Gastrocnemius medialis (tissue), 4 donors: ENCODE measurements at regions not wholly inside any gene's neighbourhood (a gene's known extent, or its start where the extent isn't known, plus 50 kb on each side); places are given as distances from the start of the nearest gene placed in this dataset.

Experiments
- POLR2A ChIP-seq, 2 donors: fragments of 450-650 bp; IDR thresholded peaks; one replicate each; pipeline ENCODE4 v1.6.1; 2017; ENCODE audit warnings: antibody characterized with exemption in 2 of 2, mild to moderate bottlenecking in 2 of 2, moderate library complexity in 2 of 2
- TF ChIP-seq, protein P1 (sequence below), 5 experiments: fragments of 450-650 bp in 3 of 5; fragments of 200-600 bp in 2 of 5; sonication (generic) in 2 of 5; IDR thresholded peaks in 4 of 5; conservative IDR thresholded peaks in 1 of 5; 1 replicate in 4 of 5; 2 replicates in 1 of 5; pipeline ENCODE4 v1.5.1; 2016 to 2019; ENCODE audit warnings: antibody characterized with exemption in 5 of 5, mild to moderate bottlenecking in 3 of 5, moderate library complexity in 3 of 5

DNA sequence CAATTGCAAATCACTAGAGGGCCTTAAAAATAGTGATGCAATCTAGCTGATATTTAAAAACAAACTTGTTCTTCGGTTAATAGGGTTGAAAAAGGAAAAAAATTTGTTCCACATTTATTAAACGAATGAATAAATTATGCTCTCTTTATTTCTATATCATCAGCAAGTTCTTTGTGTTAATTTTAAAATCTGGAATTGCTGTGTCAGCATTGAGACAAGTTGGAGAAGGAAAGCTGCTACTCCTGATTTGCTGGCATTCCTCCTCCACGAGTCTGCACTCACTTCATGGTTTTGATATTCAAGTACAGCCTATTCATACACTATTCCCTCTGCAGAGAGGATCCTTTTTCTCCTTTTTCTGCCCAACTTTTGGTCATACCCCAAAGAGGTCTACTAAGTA is 117.6 kb downstream of the MRPL39 start:
- TF ChIP-seq, protein P1, sequence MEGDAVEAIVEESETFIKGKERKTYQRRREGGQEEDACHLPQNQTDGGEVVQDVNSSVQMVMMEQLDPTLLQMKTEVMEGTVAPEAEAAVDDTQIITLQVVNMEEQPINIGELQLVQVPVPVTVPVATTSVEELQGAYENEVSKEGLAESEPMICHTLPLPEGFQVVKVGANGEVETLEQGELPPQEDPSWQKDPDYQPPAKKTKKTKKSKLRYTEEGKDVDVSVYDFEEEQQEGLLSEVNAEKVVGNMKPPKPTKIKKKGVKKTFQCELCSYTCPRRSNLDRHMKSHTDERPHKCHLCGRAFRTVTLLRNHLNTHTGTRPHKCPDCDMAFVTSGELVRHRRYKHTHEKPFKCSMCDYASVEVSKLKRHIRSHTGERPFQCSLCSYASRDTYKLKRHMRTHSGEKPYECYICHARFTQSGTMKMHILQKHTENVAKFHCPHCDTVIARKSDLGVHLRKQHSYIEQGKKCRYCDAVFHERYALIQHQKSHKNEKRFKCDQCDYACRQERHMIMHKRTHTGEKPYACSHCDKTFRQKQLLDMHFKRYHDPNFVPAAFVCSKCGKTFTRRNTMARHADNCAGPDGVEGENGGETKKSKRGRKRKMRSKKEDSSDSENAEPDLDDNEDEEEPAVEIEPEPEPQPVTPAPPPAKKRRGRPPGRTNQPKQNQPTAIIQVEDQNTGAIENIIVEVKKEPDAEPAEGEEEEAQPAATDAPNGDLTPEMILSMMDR (IDR thresholded peaks at IDR 0.05 in 4 of 5, conservative IDR thresholded peaks at IDR 0.05 in 1 of 5), result no peak
- no peak for TF ChIP-seq POLR2A (IDR thresholded peaks at IDR 0.05)
